Right lobe of liver (tissue), 6 donors: ENCODE measurements at regions not wholly inside any gene's neighbourhood (a gene's known extent, or its start where the extent isn't known, plus 50 kb on each side); places are given as distances from the start of the nearest gene placed in this dataset.

Experiments
- ATAC-seq, 4 donors: fragments of 200-7000 bp; cut with Tn5 transposase; one replicate each; pipeline ENCODE4 v1.9.1; 2020; ENCODE audit warnings: mild to moderate bottlenecking in 4 of 4, moderate library complexity in 4 of 4
- DNase-seq, 3 donors: peaks; one replicate each; pipeline ENCODE4 v3.0.0-alpha.2; 2020
- H3K27ac ChIP-seq, 3 donors: fragments of 200-600 bp; one replicate each; pipeline ENCODE4 v1.8.0; 2022
- H3K27me3 ChIP-seq, 2 donors: fragments of 200-600 bp; one replicate each; pipeline ENCODE4 v1.8.0; 2022
- H3K36me3 ChIP-seq, 4 donors: fragments of 200-600 bp; sonication (generic) in 1 of 4; one replicate each; pipeline versions ENCODE4 v1.5.1 to v1.8.0; 2017 to 2022; ENCODE audit warnings: control low read depth in 1 of 4
- H3K4me1 ChIP-seq, 4 donors: fragments of 200-600 bp; sonication (generic) in 1 of 4; one replicate each; pipeline versions ENCODE4 v1.5.1 to v1.8.0; 2017 to 2022; ENCODE audit warnings: control low read depth in 1 of 4
- H3K4me3 ChIP-seq, 3 donors: fragments of 200-600 bp; one replicate each; pipeline ENCODE4 v1.8.0; 2022
- H3K9me3 ChIP-seq, 4 donors: fragments of 200-600 bp; sonication (generic) in 1 of 4; one replicate each; pipeline versions ENCODE4 v1.5.1 to v1.8.0; 2017 to 2022; ENCODE audit warnings: control low read depth in 1 of 4
- CTCF ChIP-seq, 4 donors: fragments of 200-600 bp in 3 of 4; fragments of 450-650 bp in 1 of 4; IDR thresholded peaks; one replicate each; pipeline versions ENCODE4 v1.5.1 to v1.8.0; 2016 to 2022; ENCODE audit warnings: antibody characterized with exemption in 4 of 4, mild to moderate bottlenecking in 2 of 4
- POLR2A ChIP-seq: fragments of 450-650 bp; IDR thresholded peaks from one replicate; pipeline ENCODE4 v1.6.1; 2017; ENCODE audit warnings: antibody characterized with exemption, mild to moderate bottlenecking
- whole genome bisulfite sequencing: methylation state at CpG from one replicate; pipeline ENCODE4 v1.1.6; 2018; ENCODE audit warnings: low coverage, low lambda C conversion rate; ENCODE audit not compliant: insufficient coverage; ENCODE audit errors: missing lambda C conversion rate; 5-methylcytosine and 5-hydroxymethylcytosine counted together
- intact Hi-C, 2 donors: fragments of 100-400 bp; cut with DNase I; formaldehyde crosslinking; loops; one replicate each; pipeline versions ENCODE4 v1.11.2 to v1.14.1; 2022
- donor health status: DM: no; HTN: yes; CAD: no.
- donor health status: DM: no; HTN: no; CAD: no.
- donor health status: DM: no; HTN: no; CAD: no.
- donor health status: DM: no; HTN: yes; CAD: no.
- donor health status: DM: no; HTN: yes; CAD: no.

- Histone ChIP-seq H3K4me3 (no peak overlapping the region), H3K27me3 (no peaks in the 10 kb centered on the region), H3K4me1 (no peaks in the 10 kb centered on the region), H3K9me3 (no peaks in the 10 kb centered on the region), H3K27ac (no peak overlapping the region), H3K36me3 (no peaks in the 10 kb centered on the region)
- intact Hi-C loops = no loop called here
- ATAC-seq = no peak
- no peak for DNase-seq
- TF ChIP-seq CTCF (IDR thresholded peaks at IDR 0.05) (no peak), POLR2A (no peak)
- 65% methylated on average over 3 of the region's 3 CpGs for WGBS
These were observed 582.1 kb upstream of the DSEL start for GRCh38 chr18:68098655-68099054.

GRCh38 chr18:68086481-68086880 is 570.0 kb upstream of the DSEL start:
- ATAC-seq = no peak

GRCh38 chr18:68085251-68085650 is 568.7 kb upstream of the DSEL start:
- DNase-seq (no peak), ATAC-seq (no peak)
- Histone ChIP-seq H3K27ac (no peak overlapping the region), H3K9me3 (no peaks in the 10 kb centered on the region), H3K36me3 (no peaks in the 10 kb centered on the region), H3K27me3 (no peaks in the 10 kb centered on the region), H3K4me1 (no peaks in the 10 kb centered on the region), H3K4me3 (no peak overlapping the region)
- TF ChIP-seq POLR2A (no peak), CTCF (IDR thresholded peaks at IDR 0.05) (no peak)
- intact Hi-C loops = no loop called here
- WGBS = 34% methylated on average over 2 of the region's 2 CpGs

More at GRCh38 chr18:68086481-68086880, 570.0 kb upstream of the DSEL start:
- H3K27ac ChIP-seq = no peak overlapping the region
- H3K36me3 ChIP-seq = no peaks in the 10 kb centered on the region
- no peaks in the 10 kb centered on the region for H3K4me1 ChIP-seq
- TF ChIP-seq POLR2A = no peak
- intact Hi-C loops = no loop called here
- no peaks in the 10 kb centered on the region for H3K27me3 ChIP-seq
- whole genome bisulfite sequencing = 9% methylated on average over 1 of the region's 1 CpG
- DNase-seq = no peak
- H3K4me3 ChIP-seq = no peak overlapping the region
- no peaks in the 10 kb centered on the region for H3K9me3 ChIP-seq

DNA sequence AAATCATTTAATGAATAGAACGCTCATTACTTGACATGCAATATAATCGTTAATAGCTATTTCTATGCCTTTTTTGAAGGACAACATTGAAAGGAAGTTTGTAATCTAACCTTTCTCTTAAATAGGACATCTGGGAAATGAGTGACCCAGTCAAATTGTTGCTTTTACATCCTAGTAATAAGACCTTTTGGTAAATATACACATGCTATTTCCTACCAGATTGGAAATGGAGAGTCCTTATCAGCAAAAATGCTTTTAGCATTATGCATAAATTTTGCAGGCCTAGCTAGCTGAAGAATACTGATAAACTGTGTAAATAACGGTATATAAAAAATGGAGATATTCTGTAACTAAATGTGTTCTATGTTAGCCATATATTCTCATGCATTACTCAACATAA is 567.3 kb upstream of the DSEL start:
- Histone ChIP-seq H3K27ac (no peak overlapping the region), H3K9me3 (no peaks in the 10 kb centered on the region), H3K36me3 (no peaks in the 10 kb centered on the region), H3K27me3 (no peaks in the 10 kb centered on the region), H3K4me3 (no peak overlapping the region), H3K4me1 (no peaks in the 10 kb centered on the region)
- ATAC-seq = no peak
- DNase-seq = no peak
- 38% methylated on average over 3 of the region's 3 CpGs for WGBS
- intact Hi-C loops = no loop called here
- TF ChIP-seq POLR2A = no peak
- no peak for TF ChIP-seq CTCF (IDR thresholded peaks at IDR 0.05)

DNA sequence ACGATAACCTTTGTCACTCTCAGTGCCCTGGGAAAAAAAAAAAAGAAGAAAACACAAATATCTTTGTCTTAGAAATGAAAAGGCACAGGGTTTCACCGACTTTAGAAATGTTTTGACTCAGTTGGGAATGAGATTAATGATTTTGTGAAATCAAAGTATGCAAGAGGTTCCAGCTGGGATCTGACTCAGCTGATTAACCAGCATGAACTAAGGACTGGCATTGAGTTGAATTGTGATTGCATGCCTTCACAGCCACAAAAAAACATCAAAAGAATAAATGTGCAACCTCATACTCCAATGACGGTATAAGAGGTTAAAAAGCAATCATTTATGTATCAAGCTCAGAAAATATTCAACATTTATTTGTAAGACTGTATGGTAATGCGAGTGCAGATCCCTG is 566.6 kb upstream of the DSEL start:
- Histone ChIP-seq H3K36me3 (no peaks in the 10 kb centered on the region), H3K9me3 (no peaks in the 10 kb centered on the region), H3K27ac (no peak overlapping the region), H3K27me3 (no peaks in the 10 kb centered on the region), H3K4me3 (no peak overlapping the region), H3K4me1 (no peaks in the 10 kb centered on the region)
- DNase-seq (no peak), ATAC-seq (no peak)
- 28% methylated on average over 4 of the region's 4 CpGs for WGBS
- TF ChIP-seq POLR2A (no peak), CTCF (IDR thresholded peaks at IDR 0.05) (no peak)
- intact Hi-C loops = no loop called here
